ENCODE measurements at regions not wholly inside any gene's neighbourhood (a gene's known extent, or its start where the extent isn't known, plus 50 kb on each side); places are given as distances from the start of the nearest gene placed in this dataset.

- H3K27me3 Mint-ChIP-seq (ENCODE audit: low read depth): no peaks in the 10 kb centered on the region
- no peaks in the 10 kb centered on the region for H3K36me3 Mint-ChIP-seq (ENCODE audit: low read depth)
- intact Hi-C loops (cut with micrococcal nuclease): no loop called here
Observed at GRCh38 chr12:115850957-115851356, 426.5 kb downstream of the MED13L start.

GRCh38 chr12:115849262-115849943 lies 428.1 kb downstream of the MED13L start:
- no peak overlapping the region for H3K4me3 Mint-ChIP-seq (ENCODE audit: low read depth)
- intact Hi-C loops (cut with micrococcal nuclease): no loop called here
- no peaks in the 10 kb centered on the region for H3K4me1 Mint-ChIP-seq (ENCODE audit: low read depth)
- H3K27ac Mint-ChIP-seq: no peak overlapping the region
- H3K27me3 Mint-ChIP-seq (ENCODE audit: low read depth): no peaks in the 10 kb centered on the region
- H3K9me3 Mint-ChIP-seq: no peaks in the 10 kb centered on the region
- no peak for DNase-seq (ENCODE audit: low spot score)
- no peaks in the 10 kb centered on the region for H3K36me3 Mint-ChIP-seq (ENCODE audit: low read depth)

More at GRCh38 chr12:115850957-115851356, 426.5 kb downstream of the MED13L start:
- Mint-ChIP-seq H3K27ac (no peak overlapping the region), H3K4me1 (ENCODE audit: low read depth) (no peaks in the 10 kb centered on the region), H3K9me3 (no peaks in the 10 kb centered on the region), H3K4me3 (ENCODE audit: low read depth) (no peak overlapping the region)
- no peak for DNase-seq (ENCODE audit: low spot score)

GRCh38 chr12:115847398-115847797 lies 430.1 kb downstream of the MED13L start:
- Mint-ChIP-seq H3K27me3 (ENCODE audit: low read depth) (no peaks in the 10 kb centered on the region), H3K36me3 (ENCODE audit: low read depth) (no peaks in the 10 kb centered on the region), H3K9me3 (no peaks in the 10 kb centered on the region), H3K27ac (no peak overlapping the region), H3K4me3 (ENCODE audit: low read depth) (no peak overlapping the region), H3K4me1 (ENCODE audit: low read depth) (no peaks in the 10 kb centered on the region)
- intact Hi-C loops (cut with micrococcal nuclease): no loop called here
- DNase-seq (ENCODE audit: low spot score): no peak

- intact Hi-C loops (cut with micrococcal nuclease): no loop called here
- Mint-ChIP-seq H3K4me3 (ENCODE audit: low read depth) (no peak overlapping the region), H3K36me3 (ENCODE audit: low read depth) (no peaks in the 10 kb centered on the region), H3K27me3 (ENCODE audit: low read depth) (no peaks in the 10 kb centered on the region), H3K9me3 (no peaks in the 10 kb centered on the region), H3K27ac (no peak overlapping the region), H3K4me1 (ENCODE audit: low read depth) (no peaks in the 10 kb centered on the region)
- DNase-seq (ENCODE audit: low spot score): no peak
Observed at GRCh38 chr12:115846516-115846915, 431.0 kb downstream of the MED13L start.

- no peaks in the 10 kb centered on the region for H3K36me3 Mint-ChIP-seq (ENCODE audit: low read depth)
- H3K27me3 Mint-ChIP-seq (ENCODE audit: low read depth): no peaks in the 10 kb centered on the region
- no peaks in the 10 kb centered on the region for H3K9me3 Mint-ChIP-seq
- DNase-seq (ENCODE audit: low spot score): no peak
- no peak overlapping the region for H3K4me3 Mint-ChIP-seq (ENCODE audit: low read depth)
- no peaks in the 10 kb centered on the region for H3K4me1 Mint-ChIP-seq (ENCODE audit: low read depth)
- intact Hi-C loops (cut with micrococcal nuclease): no loop called here
- no peak overlapping the region for H3K27ac Mint-ChIP-seq
Observed at GRCh38 chr12:115840159-115840558, 437.3 kb downstream of the MED13L start.

- H3K36me3 Mint-ChIP-seq (ENCODE audit: low read depth): no peaks in the 10 kb centered on the region
- DNase-seq (ENCODE audit: low spot score): no peak
- H3K9me3 Mint-ChIP-seq: no peaks in the 10 kb centered on the region
- no peaks in the 10 kb centered on the region for H3K4me1 Mint-ChIP-seq (ENCODE audit: low read depth)
- no peaks in the 10 kb centered on the region for H3K27me3 Mint-ChIP-seq (ENCODE audit: low read depth)
- H3K4me3 Mint-ChIP-seq (ENCODE audit: low read depth): no peak overlapping the region
- intact Hi-C loops (cut with micrococcal nuclease): no loop called here
- H3K27ac Mint-ChIP-seq: no peak overlapping the region
Observed at GRCh38 chr12:115838952-115839351, 438.5 kb downstream of the MED13L start.

GRCh38 chr12:115837220-115837619 lies 440.3 kb downstream of the MED13L start:
- Mint-ChIP-seq H3K4me1 (ENCODE audit: low read depth) (no peaks in the 10 kb centered on the region), H3K36me3 (ENCODE audit: low read depth) (no peaks in the 10 kb centered on the region), H3K27me3 (ENCODE audit: low read depth) (no peaks in the 10 kb centered on the region), H3K27ac (no peak overlapping the region), H3K9me3 (no peaks in the 10 kb centered on the region), H3K4me3 (ENCODE audit: low read depth) (no peak overlapping the region)
- intact Hi-C loops (cut with micrococcal nuclease): no loop called here
- DNase-seq (ENCODE audit: low spot score): no peak

- H3K36me3 Mint-ChIP-seq (ENCODE audit: low read depth): no peaks in the 10 kb centered on the region
- no peaks in the 10 kb centered on the region for H3K27me3 Mint-ChIP-seq (ENCODE audit: low read depth)
- intact Hi-C loops (cut with micrococcal nuclease): no loop called here
- H3K4me1 Mint-ChIP-seq (ENCODE audit: low read depth): no peaks in the 10 kb centered on the region
- H3K27ac Mint-ChIP-seq: no peak overlapping the region
- no peak for DNase-seq (ENCODE audit: low spot score)
- H3K9me3 Mint-ChIP-seq: no peaks in the 10 kb centered on the region
- no peak overlapping the region for H3K4me3 Mint-ChIP-seq (ENCODE audit: low read depth)
Observed at GRCh38 chr12:115835445-115835844, 442.0 kb downstream of the MED13L start.

GRCh38 chr12:115833704-115834103 lies 443.8 kb downstream of the MED13L start:
- no peaks in the 10 kb centered on the region for H3K4me1 Mint-ChIP-seq (ENCODE audit: low read depth)
- intact Hi-C loops (cut with micrococcal nuclease): no loop called here
- no peak for DNase-seq (ENCODE audit: low spot score)
- H3K27ac Mint-ChIP-seq: no peak overlapping the region
- no peaks in the 10 kb centered on the region for H3K36me3 Mint-ChIP-seq (ENCODE audit: low read depth)
- no peak overlapping the region for H3K4me3 Mint-ChIP-seq (ENCODE audit: low read depth)
- no peaks in the 10 kb centered on the region for H3K9me3 Mint-ChIP-seq
- no peaks in the 10 kb centered on the region for H3K27me3 Mint-ChIP-seq (ENCODE audit: low read depth)

GRCh38 chr12:115830633-115831032 lies 446.9 kb downstream of the MED13L start:
- H3K9me3 Mint-ChIP-seq: no peaks in the 10 kb centered on the region
- no peaks in the 10 kb centered on the region for H3K4me1 Mint-ChIP-seq (ENCODE audit: low read depth)
- intact Hi-C loops (cut with micrococcal nuclease): no loop called here
- H3K27ac Mint-ChIP-seq: no peak overlapping the region
- no peak overlapping the region for H3K4me3 Mint-ChIP-seq (ENCODE audit: low read depth)
- no peak for DNase-seq (ENCODE audit: low spot score)
- H3K36me3 Mint-ChIP-seq (ENCODE audit: low read depth): no peaks in the 10 kb centered on the region
- H3K27me3 Mint-ChIP-seq (ENCODE audit: low read depth): no peaks in the 10 kb centered on the region

GRCh38 chr12:115830070-115830469 lies 447.4 kb downstream of the MED13L start:
- Mint-ChIP-seq H3K4me3 (ENCODE audit: low read depth) (no peak overlapping the region), H3K27me3 (ENCODE audit: low read depth) (no peaks in the 10 kb centered on the region), H3K36me3 (ENCODE audit: low read depth) (no peaks in the 10 kb centered on the region), H3K27ac (no peak overlapping the region), H3K4me1 (ENCODE audit: low read depth) (no peaks in the 10 kb centered on the region), H3K9me3 (no peaks in the 10 kb centered on the region)
- no peak for DNase-seq (ENCODE audit: low spot score)
- intact Hi-C loops (cut with micrococcal nuclease): no loop called here

- intact Hi-C loops (cut with micrococcal nuclease): no loop called here
- Mint-ChIP-seq H3K4me1 (ENCODE audit: low read depth) (no peaks in the 10 kb centered on the region), H3K4me3 (ENCODE audit: low read depth) (no peak overlapping the region), H3K36me3 (ENCODE audit: low read depth) (no peaks in the 10 kb centered on the region), H3K27ac (no peak overlapping the region), H3K9me3 (no peaks in the 10 kb centered on the region), H3K27me3 (ENCODE audit: low read depth) (no peaks in the 10 kb centered on the region)
- DNase-seq (ENCODE audit: low spot score): no peak
Observed at GRCh38 chr12:115828168-115828567, 449.3 kb downstream of the MED13L start.

GRCh38 chr12:115824936-115825602 lies 452.4 kb downstream of the MED13L start:
- intact Hi-C loops (cut with micrococcal nuclease): no loop called here
- Mint-ChIP-seq H3K4me3 (ENCODE audit: low read depth) (no peak overlapping the region), H3K27me3 (ENCODE audit: low read depth) (no peaks in the 10 kb centered on the region), H3K27ac (no peak overlapping the region), H3K4me1 (ENCODE audit: low read depth) (no peaks in the 10 kb centered on the region), H3K36me3 (ENCODE audit: low read depth) (no peaks in the 10 kb centered on the region), H3K9me3 (no peaks in the 10 kb centered on the region)
- no peak for DNase-seq (ENCODE audit: low spot score)

Measured in activated T-helper 2 cell treated with anti-CD3 and anti-CD28 coated beads, Interferon-gamma antibody, Interleukin-2, Interleukin-4, amounts not matched to agents 10 μg/mL and 5 μg/mL and 100 μg/mL, durations not matched to agents 14 hours and 24 hours and 36 hours (primary cell).